CD14-positive monocyte (primary cell): ENCODE measurements at regions not wholly inside any gene's neighbourhood (a gene's known extent, or its start where the extent isn't known, plus 50 kb on each side); places are given as distances from the start of the nearest gene placed in this dataset.

Experiments
- DNase-seq, 3 donors: peaks; one replicate each; pipeline ENCODE4 v3.0.0-alpha.2; 2011 to 2022
- H2AFZ ChIP-seq: 2 replicates; pipeline ENCODE4 v1.6.0; 2012; ENCODE audit warnings: mild to moderate bottlenecking, low read depth, low read length, inconsistent platforms; ENCODE audit not compliant: insufficient read depth, poor library complexity, severe bottlenecking
- H3K27ac ChIP-seq, 2 donors: 1 replicate in 1 of 2; 2 replicates in 1 of 2; pipeline ENCODE4 v1.5.1; 2012 to 2013; ENCODE audit warnings: low read length in 2 of 2, control low read depth in 1 of 2, inconsistent platforms in 1 of 2, low read depth in 1 of 2, mild to moderate bottlenecking in 1 of 2
- H3K27me3 ChIP-seq, 2 donors: one replicate each; pipeline versions ENCODE4 v1.6.0 to v1.6.1; 2011 to 2013; ENCODE audit warnings: low read length in 2 of 2; ENCODE audit not compliant: control insufficient read depth in 2 of 2, insufficient read depth in 2 of 2
- H3K36me3 ChIP-seq, 2 donors: replicated peaks in 1 of 2; 1 replicate in 1 of 2; 2 replicates in 1 of 2; pipeline versions ENCODE4 v1.5.1 to v1.6.1; 2012 to 2013; ENCODE audit warnings: low read length in 2 of 2, control low read depth in 1 of 2, inconsistent platforms in 1 of 2, mild to moderate bottlenecking in 1 of 2; ENCODE audit not compliant: insufficient read depth in 2 of 2, control insufficient read depth in 1 of 2
- H3K4me1 ChIP-seq, 2 donors: 1 replicate in 1 of 2; 2 replicates in 1 of 2; pipeline versions ENCODE4 v1.5.1 to v1.6.1; 2012 to 2013; ENCODE audit warnings: low read length in 2 of 2, control low read depth in 1 of 2, inconsistent platforms in 1 of 2, mild to moderate bottlenecking in 1 of 2, moderate library complexity in 1 of 2; ENCODE audit not compliant: insufficient read depth in 2 of 2, control insufficient read depth in 1 of 2
- H3K4me2 ChIP-seq: replicated peaks from 2 replicates; pipeline ENCODE3; 2012; ENCODE audit warnings: low read length, moderate library complexity, mild to moderate bottlenecking; ENCODE audit not compliant: poor library complexity, severe bottlenecking; ENCODE audit errors: extremely low read depth
- H3K4me3 ChIP-seq, 3 experiments: fragments of 200-600 bp in 1 of 3; sonication (generic) in 1 of 3; replicated peaks in 1 of 3; 1 replicate in 2 of 3; 2 replicates in 1 of 3; pipeline ENCODE4 v1.5.1; 2011 to 2013; ENCODE audit warnings: low read length in 3 of 3, mild to moderate bottlenecking in 3 of 3, control low read depth in 2 of 3, low read depth in 2 of 3, inconsistent platforms in 1 of 3, moderate library complexity in 1 of 3
- H3K79me2 ChIP-seq: 2 replicates; pipeline ENCODE4 v1.6.0; 2012; ENCODE audit warnings: mild to moderate bottlenecking, control low read depth, inconsistent platforms, low read length, moderate library complexity; ENCODE audit not compliant: insufficient read depth
- H3K9ac ChIP-seq: 2 replicates; pipeline ENCODE4 v1.6.0; 2017; ENCODE audit warnings: low read length, mild to moderate bottlenecking; ENCODE audit not compliant: insufficient read depth, poor library complexity, severe bottlenecking
- H3K9me3 ChIP-seq, 2 donors: replicated peaks in 1 of 2; 1 replicate in 1 of 2; 2 replicates in 1 of 2; pipeline versions ENCODE4 v1.5.1 to v1.6.1; 2012 to 2013; ENCODE audit warnings: low read length in 2 of 2, control low read depth in 1 of 2; ENCODE audit not compliant: control insufficient read depth in 1 of 2, insufficient read depth in 1 of 2
- H4K20me1 ChIP-seq: 2 replicates; pipeline ENCODE4 v1.6.0; 2012; ENCODE audit warnings: mild to moderate bottlenecking, low read length, control low read depth, moderate library complexity; ENCODE audit not compliant: insufficient read depth
- H3K27ac Mint-ChIP-seq, 7 donors: one replicate each; pipeline ENCODE4 v1.8.0; 2020; ENCODE audit warnings: mild to moderate bottlenecking in 7 of 7, mixed read lengths in 7 of 7, moderate library complexity in 6 of 7, inconsistent platforms in 2 of 7
- H3K27me3 Mint-ChIP-seq, 3 donors: one replicate each; pipeline ENCODE4 v1.8.0; 2021 to 2022; ENCODE audit warnings: low read depth in 3 of 3, mild to moderate bottlenecking in 3 of 3, mixed read lengths in 3 of 3, moderate library complexity in 3 of 3, inconsistent platforms in 1 of 3
- H3K36me3 Mint-ChIP-seq, 2 donors: one replicate each; pipeline ENCODE4 v1.8.0; 2020; ENCODE audit warnings: mixed read lengths in 2 of 2, inconsistent platforms in 1 of 2, mild to moderate bottlenecking in 1 of 2
- H3K4me1 Mint-ChIP-seq: one replicate; pipeline ENCODE4 v1.8.0; 2020; ENCODE audit warnings: mild to moderate bottlenecking, mixed read lengths
- H3K4me3 Mint-ChIP-seq, 2 donors: one replicate each; pipeline ENCODE4 v1.8.0; 2020; ENCODE audit warnings: mild to moderate bottlenecking in 2 of 2, mixed read lengths in 2 of 2, moderate library complexity in 1 of 2
- H3K9me3 Mint-ChIP-seq, 7 donors: one replicate each; pipeline ENCODE4 v1.8.0; 2020 to 2022; ENCODE audit warnings: mixed read lengths in 7 of 7, mild to moderate bottlenecking in 6 of 7, moderate library complexity in 6 of 7, inconsistent platforms in 2 of 7
- WGBS: methylation state at CpG from one replicate; pipeline ENCODE4 v1.1.5; 2013; ENCODE audit warnings: missing lambda C conversion rate; ENCODE audit not compliant: insufficient coverage; 5-methylcytosine and 5-hydroxymethylcytosine counted together
- intact Hi-C, 2 donors: fragments of 100-400 bp; cut with micrococcal nuclease; formaldehyde crosslinking; loops; one replicate each; pipeline versions ENCODE4 v1.15.0 to v1.15.1; 2023
- TF ChIP-seq, protein P1 (sequence below): fragments of 200-600 bp; IDR thresholded peaks from one replicate; pipeline ENCODE4 v1.8.0; 2022; ENCODE audit warnings: antibody characterized with exemption, mild to moderate bottlenecking

DNA sequence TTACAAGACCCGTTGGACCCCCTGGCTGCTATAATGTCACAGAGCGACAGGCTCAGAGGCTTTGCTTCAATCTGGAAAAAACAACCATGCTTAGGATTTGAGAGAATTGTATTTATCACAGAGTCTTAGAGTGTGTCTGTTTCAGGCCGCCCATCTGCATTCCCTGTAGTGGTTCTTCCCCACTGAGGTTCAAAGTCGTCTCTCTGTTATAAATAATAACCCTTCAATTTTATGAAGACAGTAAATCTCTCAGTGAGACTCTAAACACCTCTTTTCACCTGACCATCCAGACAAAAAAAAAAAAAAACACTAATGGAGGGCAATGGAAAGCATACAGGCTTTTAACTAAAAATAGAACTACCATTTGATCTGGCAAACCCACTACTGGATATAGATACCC, 565.4 kb upstream of the AUTS2 start:
- no peak for DNase-seq
- H3K27ac Mint-ChIP-seq, result no peak overlapping the region
- H3K4me3 Mint-ChIP-seq, result no peak overlapping the region
- no peaks in the 10 kb centered on the region for H3K4me1 Mint-ChIP-seq
- no peaks in the 10 kb centered on the region for H3K36me3 Mint-ChIP-seq
- Histone ChIP-seq H3K36me3 (no peaks in the 10 kb centered on the region), H3K27ac (no peak overlapping the region), H2AFZ (no peak overlapping the region), H3K4me1 (no peaks in the 10 kb centered on the region), H3K79me2 (no peaks in the 10 kb centered on the region), H4K20me1 (no peaks in the 10 kb centered on the region), H3K9me3 (peaks cover 13% of the 10 kb centered on the region in 2 donors), H3K9ac (no peak overlapping the region), H3K27me3 (no peaks in the 10 kb centered on the region), H3K4me2 (no peak overlapping the region), H3K4me3 (no peak overlapping the region)
- WGBS, result 100% methylated on average over 1 of the region's 4 CpGs
- TF ChIP-seq, protein P1, sequence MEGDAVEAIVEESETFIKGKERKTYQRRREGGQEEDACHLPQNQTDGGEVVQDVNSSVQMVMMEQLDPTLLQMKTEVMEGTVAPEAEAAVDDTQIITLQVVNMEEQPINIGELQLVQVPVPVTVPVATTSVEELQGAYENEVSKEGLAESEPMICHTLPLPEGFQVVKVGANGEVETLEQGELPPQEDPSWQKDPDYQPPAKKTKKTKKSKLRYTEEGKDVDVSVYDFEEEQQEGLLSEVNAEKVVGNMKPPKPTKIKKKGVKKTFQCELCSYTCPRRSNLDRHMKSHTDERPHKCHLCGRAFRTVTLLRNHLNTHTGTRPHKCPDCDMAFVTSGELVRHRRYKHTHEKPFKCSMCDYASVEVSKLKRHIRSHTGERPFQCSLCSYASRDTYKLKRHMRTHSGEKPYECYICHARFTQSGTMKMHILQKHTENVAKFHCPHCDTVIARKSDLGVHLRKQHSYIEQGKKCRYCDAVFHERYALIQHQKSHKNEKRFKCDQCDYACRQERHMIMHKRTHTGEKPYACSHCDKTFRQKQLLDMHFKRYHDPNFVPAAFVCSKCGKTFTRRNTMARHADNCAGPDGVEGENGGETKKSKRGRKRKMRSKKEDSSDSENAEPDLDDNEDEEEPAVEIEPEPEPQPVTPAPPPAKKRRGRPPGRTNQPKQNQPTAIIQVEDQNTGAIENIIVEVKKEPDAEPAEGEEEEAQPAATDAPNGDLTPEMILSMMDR, result no peak
- no peaks in the 10 kb centered on the region for H3K27me3 Mint-ChIP-seq
- intact Hi-C loops, result no loop called here
- H3K9me3 Mint-ChIP-seq, result peaks cover 0 to 20% (median 13%) of the 10 kb centered on the region in 7 donors

DNA sequence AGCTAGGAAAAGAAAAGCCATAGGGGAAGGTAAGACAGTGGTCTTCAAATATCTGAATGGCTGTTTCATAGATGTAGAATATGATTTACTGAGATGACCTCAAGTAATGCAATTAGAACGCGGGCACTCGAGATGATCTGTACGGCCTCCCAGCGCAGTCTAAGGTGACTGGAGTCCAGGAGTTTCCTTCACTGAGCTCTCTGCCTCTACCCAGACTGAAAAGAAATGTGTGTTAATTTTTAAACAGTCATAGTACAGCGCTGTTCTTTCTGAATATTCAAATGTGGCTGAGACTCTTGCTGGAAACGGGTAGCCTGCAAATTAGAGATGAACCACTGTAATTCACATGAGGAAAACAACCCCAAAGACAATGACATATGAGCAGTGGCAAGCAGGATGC, 562.4 kb upstream of the AUTS2 start:
- Histone ChIP-seq H3K27ac (no peak overlapping the region), H4K20me1 (no peaks in the 10 kb centered on the region), H3K4me3 (no peak overlapping the region), H3K4me2 (no peak overlapping the region), H3K27me3 (no peaks in the 10 kb centered on the region), H3K9me3 (peaks cover 0 to under 1% of the 10 kb centered on the region in 2 donors), H3K79me2 (no peaks in the 10 kb centered on the region), H2AFZ (no peak overlapping the region), H3K36me3 (no peaks in the 10 kb centered on the region), H3K9ac (no peak overlapping the region), H3K4me1 (no peaks in the 10 kb centered on the region)
- no peak overlapping the region for H3K4me3 Mint-ChIP-seq
- WGBS, result 91% methylated on average over 5 of the region's 7 CpGs
- H3K27ac Mint-ChIP-seq, result no peak overlapping the region
- intact Hi-C loops, result no loop called here
- H3K27me3 Mint-ChIP-seq, result peaks cover 0 to 1% (median 0%) of the 10 kb centered on the region in 3 donors
- TF ChIP-seq, protein P1, result no peak
- peaks cover 0 to 15% (median 6%) of the 10 kb centered on the region in 7 donors for H3K9me3 Mint-ChIP-seq
- no peak for DNase-seq
- H3K36me3 Mint-ChIP-seq, result no peaks in the 10 kb centered on the region
- H3K4me1 Mint-ChIP-seq, result no peaks in the 10 kb centered on the region
